Activated CD4-positive, alpha-beta memory T cell treated with anti-CD3 and anti-CD28 coated beads for 36 hours (primary cell): ENCODE measurements at regions not wholly inside any gene's neighbourhood (a gene's known extent, or its start where the extent isn't known, plus 50 kb on each side); places are given as distances from the start of the nearest gene placed in this dataset.

Experiments
- CTCF ChIA-PET: fragments of 350-600 bp; sonication (Branson Sonifier 250); formaldehyde crosslinking; loops from one replicate; lab custom pipeline; 2021; ENCODE audit warnings: antibody characterized with exemption, inconsistent platforms; lab: Charles Lee
- POLR2A ChIA-PET: fragments of 350-600 bp; sonication (Branson Sonifier 250); formaldehyde crosslinking; loops from one replicate; lab custom pipeline; 2021; ENCODE audit warnings: antibody characterized with exemption; lab: Charles Lee
- DNase-seq: peaks from one replicate; pipeline ENCODE4 v3.0.0-alpha.2; 2020
- H3K27ac Mint-ChIP-seq: one replicate; pipeline ENCODE4 v1.8.0; 2021; ENCODE audit warnings: mixed read lengths
- H3K27me3 Mint-ChIP-seq: one replicate; pipeline ENCODE4 v1.8.0; 2021; ENCODE audit warnings: mixed read lengths
- H3K36me3 Mint-ChIP-seq: one replicate; pipeline ENCODE4 v1.8.0; 2021; ENCODE audit warnings: mixed read lengths
- H3K4me1 Mint-ChIP-seq: one replicate; pipeline ENCODE4 v1.8.0; 2021; ENCODE audit warnings: low read depth, mixed read lengths
- H3K4me3 Mint-ChIP-seq: one replicate; pipeline ENCODE4 v1.8.0; 2021; ENCODE audit warnings: mild to moderate bottlenecking, mixed read lengths
- H3K9me3 Mint-ChIP-seq: one replicate; pipeline ENCODE4 v1.8.0; 2021; ENCODE audit warnings: mixed read lengths
- intact Hi-C: fragments of 100-400 bp; cut with micrococcal nuclease; formaldehyde crosslinking; loops from one replicate; pipeline ENCODE4 v1.15.1; 2023

DNA sequence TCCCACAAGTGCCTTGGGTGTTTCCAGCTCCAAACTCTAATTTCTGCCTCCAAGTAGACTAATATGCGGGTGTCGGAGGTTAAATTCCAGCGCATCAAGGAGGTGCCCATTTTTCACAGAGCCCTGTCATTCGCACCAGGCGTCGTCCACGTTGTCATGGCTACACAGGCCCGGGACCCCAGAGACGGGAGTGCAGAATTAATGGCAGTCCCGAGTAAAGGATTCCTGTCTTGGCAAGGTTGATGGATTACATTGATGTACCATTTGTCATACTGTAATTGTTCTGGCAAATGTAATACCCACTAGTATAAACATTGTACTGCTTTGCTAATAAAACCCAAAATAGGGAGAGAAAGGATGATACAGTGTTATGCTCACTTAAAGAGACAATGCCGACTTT is 222.9 kb upstream of the MYL2 start:
- no peak overlapping the region for H3K4me3 Mint-ChIP-seq
- intact Hi-C loops: no loop called here
- ChIA-PET POLR2A (no interaction called here), CTCF (no interaction called here)
- no peaks in the 10 kb centered on the region for H3K36me3 Mint-ChIP-seq
- peaks cover 3% of the 10 kb centered on the region for H3K9me3 Mint-ChIP-seq
- H3K4me1 Mint-ChIP-seq: no peaks in the 10 kb centered on the region
- H3K27me3 Mint-ChIP-seq: peaks cover 2% of the 10 kb centered on the region
- no peak overlapping the region for H3K27ac Mint-ChIP-seq
- no peak for DNase-seq

DNA sequence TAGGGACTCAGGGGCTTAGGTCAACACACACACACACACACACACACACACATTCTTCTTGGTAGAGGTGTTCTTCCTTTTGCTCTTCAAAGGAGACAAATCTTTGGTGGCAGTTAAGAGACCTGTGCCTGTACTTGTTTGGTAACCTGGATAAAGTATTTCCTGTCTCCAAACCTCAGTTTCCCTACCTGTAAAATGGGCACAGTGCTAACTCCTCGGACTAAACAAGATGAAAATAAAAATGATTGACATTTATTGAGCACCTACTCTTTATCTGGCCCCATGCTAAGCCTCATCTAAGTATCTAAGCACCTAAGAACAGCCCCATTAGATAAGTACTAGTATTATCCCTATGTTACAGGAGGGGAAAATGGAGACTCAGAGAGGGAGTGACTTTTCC is 220.8 kb upstream of the MYL2 start:
- H3K4me3 Mint-ChIP-seq: no peak overlapping the region
- no peak overlapping the region for H3K27ac Mint-ChIP-seq
- CTCF ChIA-PET: no interaction called here

GRCh38 chr12:111138016-111138415 is 217.6 kb upstream of the MYL2 start:
- Mint-ChIP-seq H3K36me3 (no peaks in the 10 kb centered on the region), H3K27me3 (peaks cover 4% of the 10 kb centered on the region), H3K4me1 (no peaks in the 10 kb centered on the region), H3K27ac (no peak overlapping the region), H3K9me3 (peaks cover 3% of the 10 kb centered on the region), H3K4me3 (no peak overlapping the region)
- intact Hi-C loops: no loop called here
- ChIA-PET POLR2A (no interaction called here), CTCF (no interaction called here)
- DNase-seq: no peak

More for the DNA sequence above, 220.8 kb upstream of the MYL2 start:
- POLR2A ChIA-PET: no interaction called here
- DNase-seq: no peak
- peaks cover 2% of the 10 kb centered on the region for H3K27me3 Mint-ChIP-seq
- no peaks in the 10 kb centered on the region for H3K9me3 Mint-ChIP-seq
- intact Hi-C loops: no loop called here
- no peaks in the 10 kb centered on the region for H3K4me1 Mint-ChIP-seq
- H3K36me3 Mint-ChIP-seq: no peaks in the 10 kb centered on the region

DNA sequence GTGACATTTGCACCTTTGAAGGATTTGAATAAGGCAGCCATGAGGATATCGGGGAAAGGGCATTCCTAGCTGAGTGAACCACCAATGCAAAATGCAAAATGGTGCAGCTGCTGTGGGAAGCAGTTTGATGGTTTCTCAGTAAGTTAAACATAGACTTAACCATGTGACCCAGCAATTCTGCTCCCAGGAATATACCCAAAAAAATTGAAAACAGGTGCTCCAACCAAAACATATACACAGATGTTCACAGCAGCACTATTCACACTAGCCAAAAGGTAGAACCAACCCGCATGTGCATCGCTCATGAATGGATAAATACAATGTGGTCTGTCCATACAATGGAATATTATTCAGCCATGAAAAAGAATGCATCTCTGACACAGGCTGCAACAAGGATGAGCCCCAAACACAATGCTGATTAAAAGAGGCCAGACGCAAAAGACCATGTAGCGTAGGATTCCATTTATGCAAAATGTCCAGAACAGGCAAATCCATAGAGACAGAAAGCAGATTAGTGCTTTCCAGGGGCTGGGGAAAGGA is 215.0 kb upstream of the MYL2 start:
- ChIA-PET POLR2A (no interaction called here), CTCF (no interaction called here)
- peaks cover 6% of the 10 kb centered on the region for H3K27me3 Mint-ChIP-seq
- no peak for DNase-seq
- no peaks in the 10 kb centered on the region for H3K36me3 Mint-ChIP-seq
- no peak overlapping the region for H3K27ac Mint-ChIP-seq
- intact Hi-C loops: no loop called here
- no peaks in the 10 kb centered on the region for H3K4me1 Mint-ChIP-seq
- H3K4me3 Mint-ChIP-seq: no peak overlapping the region
- peaks cover 3% of the 10 kb centered on the region for H3K9me3 Mint-ChIP-seq

GRCh38 chr12:111130336-111130735 is 210.0 kb upstream of the MYL2 start:
- intact Hi-C loops: no loop called here
- POLR2A ChIA-PET: no interaction called here
- peaks cover 6% of the 10 kb centered on the region for H3K27me3 Mint-ChIP-seq
- no peaks in the 10 kb centered on the region for H3K36me3 Mint-ChIP-seq
- H3K4me3 Mint-ChIP-seq: no peak overlapping the region
- peaks cover under 1% of the 10 kb centered on the region for H3K9me3 Mint-ChIP-seq
- DNase-seq: no peak
- CTCF ChIA-PET: no interaction called here
- no peaks in the 10 kb centered on the region for H3K4me1 Mint-ChIP-seq
- H3K27ac Mint-ChIP-seq: no peak overlapping the region

DNA sequence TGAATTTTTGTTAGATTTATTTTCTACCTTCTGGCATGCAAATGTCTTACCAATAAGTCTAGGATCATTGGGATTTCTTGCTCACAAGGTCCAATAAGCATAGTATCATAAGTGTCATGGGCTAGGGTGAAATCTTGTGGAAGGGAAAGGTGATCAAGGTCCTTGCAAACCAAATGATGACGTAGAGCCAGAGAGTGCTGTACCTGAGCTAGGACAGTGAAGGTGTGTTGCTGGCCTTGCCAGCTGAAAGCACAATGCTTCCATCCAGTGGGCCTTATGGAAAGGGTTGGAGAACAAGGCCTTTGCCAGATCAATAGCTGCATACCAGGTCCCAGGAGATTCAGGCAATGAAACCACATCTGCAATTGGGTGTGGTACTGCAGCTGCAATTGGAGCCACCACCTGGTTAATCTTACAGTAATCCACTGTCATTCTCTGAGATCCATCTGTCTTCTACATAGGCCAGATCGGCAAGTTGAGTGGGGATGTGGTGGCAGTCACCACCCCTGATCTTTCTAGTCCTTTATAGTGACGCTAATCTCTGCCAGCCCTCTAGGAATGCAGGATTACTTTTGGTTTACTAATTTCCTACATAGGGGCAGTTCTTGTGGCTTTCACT is 208.9 kb upstream of the MYL2 start:
- Mint-ChIP-seq H3K9me3 (no peaks in the 10 kb centered on the region), H3K27me3 (peaks cover 6% of the 10 kb centered on the region), H3K27ac (no peak overlapping the region), H3K4me1 (no peaks in the 10 kb centered on the region), H3K36me3 (no peaks in the 10 kb centered on the region), H3K4me3 (no peak overlapping the region)
- DNase-seq: no peak
- intact Hi-C loops: no loop called here
- ChIA-PET CTCF (no interaction called here), POLR2A (no interaction called here)

- H3K4me1 Mint-ChIP-seq: no peaks in the 10 kb centered on the region
- H3K9me3 Mint-ChIP-seq: no peaks in the 10 kb centered on the region
- ChIA-PET POLR2A (no interaction called here), CTCF (no interaction called here)
- no peak for DNase-seq
- intact Hi-C loops: no loop called here
- H3K36me3 Mint-ChIP-seq: no peaks in the 10 kb centered on the region
- no peak overlapping the region for H3K27ac Mint-ChIP-seq
- peaks cover 3% of the 10 kb centered on the region for H3K27me3 Mint-ChIP-seq
- H3K4me3 Mint-ChIP-seq: no peak overlapping the region
These were observed 206.0 kb upstream of the MYL2 start for GRCh38 chr12:111126331-111126730.

- Mint-ChIP-seq H3K36me3 (no peaks in the 10 kb centered on the region), H3K4me3 (no peak overlapping the region), H3K27me3 (peaks cover 1% of the 10 kb centered on the region), H3K27ac (no peak overlapping the region), H3K9me3 (no peaks in the 10 kb centered on the region), H3K4me1 (no peaks in the 10 kb centered on the region)
- CTCF ChIA-PET: no interaction called here
- intact Hi-C loops: no loop called here
- no peak for DNase-seq
- POLR2A ChIA-PET: no interaction called here
These were observed 203.8 kb upstream of the MYL2 start for GRCh38 chr12:111124183-111124582.

- Mint-ChIP-seq H3K9me3 (no peaks in the 10 kb centered on the region), H3K36me3 (no peaks in the 10 kb centered on the region), H3K4me1 (no peaks in the 10 kb centered on the region), H3K27ac (no peak overlapping the region), H3K4me3 (no peak overlapping the region), H3K27me3 (peaks cover 1% of the 10 kb centered on the region)
- intact Hi-C loops: no loop called here
- ChIA-PET CTCF (no interaction called here), POLR2A (no interaction called here)
- no peak for DNase-seq
These were observed 203.0 kb upstream of the MYL2 start for GRCh38 chr12:111123390-111123789.

DNA sequence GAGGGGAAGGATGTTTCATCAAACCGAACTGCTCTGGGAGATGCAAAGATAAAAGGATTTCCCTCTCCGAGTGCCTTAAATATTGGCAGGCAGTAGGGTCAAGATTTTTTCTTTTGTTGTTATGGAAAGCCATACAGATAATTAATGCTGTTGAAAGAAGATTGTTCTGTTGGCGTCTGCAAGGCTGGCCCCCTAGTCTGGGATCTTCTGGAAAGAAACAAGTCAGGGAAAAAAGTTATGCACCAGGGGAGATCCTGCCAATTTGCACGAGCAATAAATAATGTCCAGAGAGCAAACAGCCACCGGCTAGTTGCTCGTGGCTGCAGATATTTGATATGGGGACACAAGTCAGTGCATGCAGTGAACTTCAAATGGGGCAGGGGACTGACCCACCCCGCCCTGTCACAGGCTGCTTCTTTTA is 202.1 kb upstream of the MYL2 start:
- no peak overlapping the region for H3K4me3 Mint-ChIP-seq
- POLR2A ChIA-PET: no interaction called here
- no peak overlapping the region for H3K27ac Mint-ChIP-seq
- no peaks in the 10 kb centered on the region for H3K36me3 Mint-ChIP-seq
- no peaks in the 10 kb centered on the region for H3K9me3 Mint-ChIP-seq
- CTCF ChIA-PET: no interaction called here
- no peaks in the 10 kb centered on the region for H3K4me1 Mint-ChIP-seq
- H3K27me3 Mint-ChIP-seq: peaks cover 1% of the 10 kb centered on the region
- DNase-seq: no peak
- intact Hi-C loops: no loop called here

DNA sequence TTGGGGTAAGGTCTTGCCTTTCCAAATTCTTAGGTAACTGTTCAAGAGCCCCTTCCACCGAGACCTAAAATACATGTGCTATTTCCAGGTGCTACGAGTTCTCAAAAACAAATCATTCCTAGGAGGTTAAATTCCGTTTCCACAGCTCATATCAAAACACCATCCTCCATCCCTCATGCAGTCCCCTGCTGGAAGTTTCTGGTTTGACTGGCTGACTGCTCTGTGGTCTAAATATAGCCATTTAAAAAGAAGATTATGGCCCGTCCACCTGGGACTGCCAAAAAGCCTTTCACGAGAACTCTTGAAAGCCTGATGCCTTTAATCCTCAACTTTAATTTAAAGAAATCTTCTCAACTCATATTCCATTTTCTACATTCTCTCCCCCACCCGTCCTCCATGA is 201.5 kb upstream of the MYL2 start:
- no peak for DNase-seq
- no peak overlapping the region for H3K4me3 Mint-ChIP-seq
- peaks cover 1% of the 10 kb centered on the region for H3K27me3 Mint-ChIP-seq
- H3K9me3 Mint-ChIP-seq: no peaks in the 10 kb centered on the region
- no peak overlapping the region for H3K27ac Mint-ChIP-seq
- POLR2A ChIA-PET: no interaction called here
- H3K4me1 Mint-ChIP-seq: no peaks in the 10 kb centered on the region
- intact Hi-C loops: no loop called here
- CTCF ChIA-PET: no interaction called here
- no peaks in the 10 kb centered on the region for H3K36me3 Mint-ChIP-seq

DNA sequence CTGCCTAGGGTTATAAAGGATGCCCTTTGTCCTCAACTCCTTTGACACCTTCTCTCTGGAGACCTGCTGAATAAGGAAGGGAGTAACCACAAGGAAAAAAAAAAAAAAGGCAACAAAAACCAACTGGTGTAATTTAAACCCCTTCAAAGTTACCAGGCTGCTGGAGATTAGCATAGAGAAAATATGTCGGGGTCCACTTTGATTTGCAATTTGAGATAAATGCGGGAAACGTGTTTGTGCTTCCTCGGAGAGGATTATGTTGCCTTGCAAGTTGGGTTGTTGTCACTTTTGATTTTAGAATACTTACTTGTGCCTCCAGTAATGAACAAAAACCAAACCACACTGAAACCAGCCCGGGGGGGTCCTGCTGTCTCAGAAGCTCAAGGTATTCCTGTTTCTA is 200.2 kb upstream of the MYL2 start:
- POLR2A ChIA-PET: no interaction called here
- H3K4me3 Mint-ChIP-seq: no peak overlapping the region

GRCh38 chr12:111117017-111117416 is 196.6 kb upstream of the MYL2 start:
- Mint-ChIP-seq H3K36me3 (no peaks in the 10 kb centered on the region), H3K9me3 (no peaks in the 10 kb centered on the region), H3K4me3 (no peak overlapping the region), H3K4me1 (peaks cover under 1% of the 10 kb centered on the region), H3K27ac (no peak overlapping the region), H3K27me3 (no peaks in the 10 kb centered on the region)
- POLR2A ChIA-PET: no interaction called here
- intact Hi-C loops: no loop called here
- DNase-seq: no peak
- CTCF ChIA-PET: no interaction called here

More for the DNA sequence above, 200.2 kb upstream of the MYL2 start:
- Mint-ChIP-seq H3K27me3 (peaks cover 1% of the 10 kb centered on the region), H3K36me3 (no peaks in the 10 kb centered on the region), H3K27ac (no peak overlapping the region), H3K9me3 (no peaks in the 10 kb centered on the region), H3K4me1 (no peaks in the 10 kb centered on the region)
- no peak for DNase-seq
- CTCF ChIA-PET: no interaction called here
- intact Hi-C loops: no loop called here
